Dendritic cell treated with granulocyte-macrophage colony-stimulating factor and Interleukin-4, amounts not matched to agents 40 ng/mL and 50 ng/mL, for 4 days (primary cell): ENCODE measurements at regions not wholly inside any gene's neighbourhood (a gene's known extent, or its start where the extent isn't known, plus 50 kb on each side); places are given as distances from the start of the nearest gene placed in this dataset.

Source experiments
- H3K27ac Mint-ChIP-seq: one replicate; pipeline ENCODE4 v1.8.0; 2022; ENCODE audit warnings: mild to moderate bottlenecking, mixed read lengths
- H3K27me3 Mint-ChIP-seq: one replicate; pipeline ENCODE4 v1.8.0; 2022; ENCODE audit warnings: mild to moderate bottlenecking, mixed read lengths
- H3K36me3 Mint-ChIP-seq: one replicate; pipeline ENCODE4 v1.8.0; 2022; ENCODE audit warnings: low read depth, mixed read lengths
- H3K4me1 Mint-ChIP-seq: one replicate; pipeline ENCODE4 v1.8.0; 2022; ENCODE audit warnings: low read depth, mixed read lengths
- H3K4me3 Mint-ChIP-seq: one replicate; pipeline ENCODE4 v1.8.0; 2022; ENCODE audit warnings: mild to moderate bottlenecking, moderate library complexity, mixed read lengths
- H3K9me3 Mint-ChIP-seq: one replicate; pipeline ENCODE4 v1.8.0; 2022; ENCODE audit warnings: mixed read lengths
- intact Hi-C: fragments of 100-400 bp; cut with micrococcal nuclease; formaldehyde crosslinking; loops from one replicate; pipeline ENCODE4 v1.15.0; 2022

- intact Hi-C loops, result no loop called here
- H3K4me3 Mint-ChIP-seq, result no peak overlapping the region
- no peaks in the 10 kb centered on the region for H3K36me3 Mint-ChIP-seq
- H3K27ac Mint-ChIP-seq, result no peak overlapping the region
- no peaks in the 10 kb centered on the region for H3K9me3 Mint-ChIP-seq
- H3K4me1 Mint-ChIP-seq, result no peaks in the 10 kb centered on the region
- peaks cover 17% of the 10 kb centered on the region for H3K27me3 Mint-ChIP-seq
Observed at GRCh38 chr9:126232461-126232860, 94.2 kb upstream of the MVB12B start.

DNA sequence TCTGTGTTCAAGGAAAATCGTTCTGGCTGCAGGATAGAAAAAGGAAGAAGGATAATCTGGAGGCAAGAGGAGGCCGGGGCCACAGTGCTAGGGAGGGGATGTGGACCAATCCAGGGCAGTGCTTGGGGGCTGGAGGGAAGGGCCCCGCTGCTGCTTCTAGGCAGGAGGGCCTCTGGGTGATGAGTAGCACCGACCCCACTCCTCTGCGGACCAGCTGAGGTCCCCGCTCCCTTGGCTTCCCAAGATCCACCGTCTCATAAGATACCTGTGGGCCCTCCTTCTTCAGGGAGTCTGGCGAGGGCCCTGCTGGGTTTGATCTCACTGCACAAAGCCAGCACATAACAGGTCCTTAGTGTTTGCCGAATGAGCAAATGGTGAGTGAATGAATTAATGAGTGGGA is 93.5 kb upstream of the MVB12B start:
- Mint-ChIP-seq H3K36me3 (no peaks in the 10 kb centered on the region), H3K27ac (no peak overlapping the region), H3K4me3 (no peak overlapping the region), H3K9me3 (no peaks in the 10 kb centered on the region), H3K4me1 (no peaks in the 10 kb centered on the region), H3K27me3 (peaks cover 13% of the 10 kb centered on the region)
- intact Hi-C loops, result no loop called here

DNA sequence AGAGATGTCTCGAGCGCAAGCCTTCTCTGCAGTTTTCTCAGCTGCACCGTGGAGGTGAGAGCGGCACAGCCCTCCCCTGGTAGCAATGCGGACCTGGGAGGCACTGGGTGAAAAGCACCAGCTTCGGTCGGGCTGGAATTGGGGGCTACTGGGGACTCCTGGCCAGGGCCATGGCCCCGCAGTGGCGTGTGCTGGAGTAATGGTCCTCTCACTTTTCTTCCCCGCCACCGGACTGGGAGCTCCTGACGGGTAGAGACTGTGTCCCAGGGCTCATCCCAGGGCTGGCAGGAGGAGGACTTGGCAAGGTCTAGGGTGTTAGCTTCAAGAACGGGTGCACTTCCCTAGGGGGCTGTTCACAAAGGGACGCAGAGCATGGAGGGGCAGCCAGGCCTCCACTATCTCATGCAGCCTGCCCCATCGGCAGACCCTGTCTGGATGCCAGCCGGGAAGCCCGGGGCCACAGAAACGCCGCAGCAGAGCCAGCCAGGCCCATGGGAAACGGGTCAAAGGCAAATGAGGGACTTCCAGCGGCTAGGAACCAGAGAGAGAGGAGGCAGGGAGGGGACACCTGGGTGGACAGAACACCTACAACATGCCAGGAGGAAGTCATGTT is 92.6 kb upstream of the MVB12B start:
- no peak overlapping the region for H3K27ac Mint-ChIP-seq
- no peak overlapping the region for H3K4me3 Mint-ChIP-seq
- H3K27me3 Mint-ChIP-seq, result peaks cover 11% of the 10 kb centered on the region
- H3K36me3 Mint-ChIP-seq, result no peaks in the 10 kb centered on the region
- intact Hi-C loops, result no loop called here
- H3K9me3 Mint-ChIP-seq, result no peaks in the 10 kb centered on the region
- H3K4me1 Mint-ChIP-seq, result no peaks in the 10 kb centered on the region

DNA sequence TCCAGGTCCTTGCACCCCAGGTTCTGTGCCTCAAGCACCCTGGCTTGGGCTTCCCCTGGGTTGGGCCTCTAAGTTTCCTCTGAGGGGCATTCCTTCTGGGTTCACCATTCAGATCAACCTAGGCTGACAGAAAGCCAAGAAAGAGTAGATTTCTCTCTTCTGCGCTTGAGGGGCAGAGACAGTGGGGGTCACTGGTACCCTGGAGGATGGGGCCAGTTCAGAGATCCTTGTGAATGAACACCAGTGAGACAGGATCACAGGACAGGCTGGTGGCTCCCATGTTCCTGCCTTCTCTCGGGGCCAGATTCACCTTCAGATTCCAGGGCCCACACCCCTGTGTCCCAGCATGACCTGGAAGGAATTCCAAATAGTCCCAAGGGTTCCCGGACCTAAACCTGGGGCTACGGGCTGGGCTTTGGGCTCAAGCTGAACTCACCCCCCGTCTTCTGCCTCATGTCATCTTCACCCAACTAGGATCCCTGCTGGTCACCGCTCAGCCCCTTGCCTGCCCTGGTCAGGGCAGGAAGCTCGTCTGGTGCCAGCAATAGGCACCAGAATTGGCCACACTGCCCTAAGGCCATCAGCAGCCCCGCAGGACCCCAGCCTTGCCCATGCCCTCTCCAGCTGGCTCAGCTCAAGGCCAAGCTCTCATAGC is 91.8 kb upstream of the MVB12B start:
- Mint-ChIP-seq H3K36me3 (no peaks in the 10 kb centered on the region), H3K9me3 (no peaks in the 10 kb centered on the region), H3K4me3 (no peak overlapping the region), H3K27me3 (peaks cover 8% of the 10 kb centered on the region), H3K27ac (no peak overlapping the region), H3K4me1 (no peaks in the 10 kb centered on the region)
- intact Hi-C loops, result no loop called here

GRCh38 chr9:126235336-126236243 is 91.0 kb upstream of the MVB12B start:
- no peaks in the 10 kb centered on the region for H3K9me3 Mint-ChIP-seq
- H3K4me1 Mint-ChIP-seq, result peaks cover 5% of the 10 kb centered on the region
- intact Hi-C loops, result no loop called here

GRCh38 chr9:126236273-126236672 is 90.4 kb upstream of the MVB12B start:
- H3K4me1 Mint-ChIP-seq, result peaks cover 10% of the 10 kb centered on the region
- no peak overlapping the region for H3K27ac Mint-ChIP-seq
- H3K9me3 Mint-ChIP-seq, result no peaks in the 10 kb centered on the region
- intact Hi-C loops, result no loop called here
- no peak overlapping the region for H3K4me3 Mint-ChIP-seq
- H3K27me3 Mint-ChIP-seq, result peaks cover 8% of the 10 kb centered on the region
- H3K36me3 Mint-ChIP-seq, result no peaks in the 10 kb centered on the region

More at GRCh38 chr9:126235336-126236243, 91.0 kb upstream of the MVB12B start:
- peaks cover 8% of the 10 kb centered on the region for H3K27me3 Mint-ChIP-seq
- no peak overlapping the region for H3K27ac Mint-ChIP-seq
- no peak overlapping the region for H3K4me3 Mint-ChIP-seq
- H3K36me3 Mint-ChIP-seq, result no peaks in the 10 kb centered on the region

- H3K36me3 Mint-ChIP-seq, result no peaks in the 10 kb centered on the region
- peaks cover 10% of the 10 kb centered on the region for H3K4me1 Mint-ChIP-seq
- H3K27me3 Mint-ChIP-seq, result peaks cover 4% of the 10 kb centered on the region
- intact Hi-C loops, result no loop called here
- no peak overlapping the region for H3K27ac Mint-ChIP-seq
- no peak overlapping the region for H3K4me3 Mint-ChIP-seq
- no peaks in the 10 kb centered on the region for H3K9me3 Mint-ChIP-seq
Observed at GRCh38 chr9:126238415-126238814, 88.2 kb upstream of the MVB12B start.

- Mint-ChIP-seq H3K4me3 (no peak overlapping the region), H3K4me1 (peaks cover 10% of the 10 kb centered on the region), H3K27ac (no peak overlapping the region), H3K9me3 (peaks cover 2% of the 10 kb centered on the region), H3K36me3 (no peaks in the 10 kb centered on the region), H3K27me3 (peaks cover 4% of the 10 kb centered on the region)
- intact Hi-C loops, result no loop called here
Observed at GRCh38 chr9:126239515-126239914, 87.1 kb upstream of the MVB12B start.

DNA sequence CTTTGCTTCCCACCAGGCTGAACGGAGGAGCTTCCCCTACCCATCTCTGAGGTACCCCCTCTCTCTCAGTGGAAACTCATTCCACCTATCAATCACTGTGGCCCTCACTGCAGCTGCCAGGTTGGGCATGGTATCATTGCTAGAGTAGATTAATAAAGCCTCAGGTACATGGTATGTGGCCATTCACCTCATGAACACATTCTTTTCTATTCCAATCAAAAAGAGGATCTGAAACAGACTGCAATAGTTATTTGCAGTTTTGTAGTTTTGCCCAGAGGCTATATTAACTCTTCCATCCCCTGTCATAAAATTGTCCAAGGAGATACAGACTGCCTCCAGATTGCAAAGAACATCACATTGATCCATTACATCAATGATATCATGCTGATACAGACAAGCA is 85.8 kb upstream of the MVB12B start:
- no peak overlapping the region for H3K4me3 Mint-ChIP-seq
- no peaks in the 10 kb centered on the region for H3K36me3 Mint-ChIP-seq
- no peak overlapping the region for H3K27ac Mint-ChIP-seq
- H3K4me1 Mint-ChIP-seq, result peaks cover 10% of the 10 kb centered on the region
- H3K27me3 Mint-ChIP-seq, result peaks cover 9% of the 10 kb centered on the region
- intact Hi-C loops, result no loop called here
- H3K9me3 Mint-ChIP-seq, result peaks cover 11% of the 10 kb centered on the region

- Mint-ChIP-seq H3K27me3 (peaks cover 17% of the 10 kb centered on the region), H3K27ac (no peak overlapping the region), H3K4me3 (no peak overlapping the region), H3K4me1 (no peaks in the 10 kb centered on the region), H3K9me3 (peaks cover 21% of the 10 kb centered on the region), H3K36me3 (no peaks in the 10 kb centered on the region)
- intact Hi-C loops, result no loop called here
Observed at GRCh38 chr9:126248680-126249079, 77.9 kb upstream of the MVB12B start.

DNA sequence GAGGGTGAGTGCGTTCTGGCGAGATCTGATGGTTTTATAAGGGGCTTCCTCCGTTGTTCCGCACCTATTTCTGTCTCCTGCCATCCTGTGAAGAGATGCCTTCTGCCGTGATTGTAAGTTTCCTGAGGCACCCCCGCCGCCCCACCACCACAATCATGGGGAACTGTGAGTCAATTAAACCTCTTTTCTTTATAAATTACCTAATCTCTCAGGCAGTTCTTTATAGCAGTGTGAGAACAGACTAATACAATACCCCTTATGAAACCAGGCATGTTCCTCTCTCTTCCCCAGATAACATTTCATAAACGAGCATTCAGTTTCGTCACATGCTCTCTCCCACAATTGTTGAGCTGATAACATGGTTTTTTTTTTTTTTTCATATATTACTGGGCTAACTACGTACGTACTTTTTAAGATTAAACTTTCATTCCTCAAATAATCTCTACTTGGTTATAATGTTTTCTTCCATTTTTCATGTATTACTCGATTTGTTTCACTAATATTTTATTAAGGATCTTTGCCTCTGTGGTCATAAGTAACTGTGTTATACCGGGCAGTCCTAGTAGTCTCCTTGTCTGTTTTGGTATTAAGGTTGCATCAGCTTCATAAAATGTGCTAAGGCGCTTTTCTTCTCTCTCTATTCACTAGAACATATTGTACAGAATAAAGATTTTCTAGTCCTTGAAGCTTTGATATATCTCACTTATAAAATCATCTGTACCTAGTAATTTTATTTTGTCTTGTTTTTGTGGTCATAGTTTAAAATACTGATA is 64.9 kb upstream of the MVB12B start:
- H3K27me3 Mint-ChIP-seq, result peaks cover 51% of the 10 kb centered on the region
- H3K4me1 Mint-ChIP-seq, result peaks cover 9% of the 10 kb centered on the region
- intact Hi-C loops, result no loop called here
- no peaks in the 10 kb centered on the region for H3K9me3 Mint-ChIP-seq
- no peak overlapping the region for H3K27ac Mint-ChIP-seq
- H3K36me3 Mint-ChIP-seq, result no peaks in the 10 kb centered on the region
- H3K4me3 Mint-ChIP-seq, result no peak overlapping the region

- Mint-ChIP-seq H3K27ac (no peak overlapping the region), H3K9me3 (no peaks in the 10 kb centered on the region), H3K27me3 (peaks cover 44% of the 10 kb centered on the region), H3K4me3 (no peak overlapping the region), H3K4me1 (peaks cover 9% of the 10 kb centered on the region), H3K36me3 (no peaks in the 10 kb centered on the region)
- intact Hi-C loops, result no loop called here
Observed at GRCh38 chr9:126262738-126263137, 63.9 kb upstream of the MVB12B start.

DNA sequence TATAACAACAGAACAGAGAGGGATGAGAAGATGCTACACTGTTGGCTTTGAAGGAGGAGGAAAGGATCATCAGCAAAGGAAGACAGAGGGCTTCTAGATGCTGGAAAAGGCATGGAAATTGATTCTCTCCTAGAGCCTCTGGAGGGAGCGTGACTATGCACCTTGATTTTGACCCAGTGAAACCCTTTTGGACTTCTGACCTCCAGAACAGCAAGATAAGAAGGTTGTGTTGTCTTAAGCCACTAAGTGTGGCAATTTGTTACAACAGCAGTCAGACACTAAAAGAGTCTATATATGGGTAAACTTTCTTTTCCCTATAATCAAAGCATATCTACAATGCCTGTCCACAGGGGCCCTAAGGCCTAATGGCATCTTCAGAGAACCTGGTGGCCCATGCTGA is 56.1 kb upstream of the MVB12B start:
- Mint-ChIP-seq H3K4me1 (no peaks in the 10 kb centered on the region), H3K27ac (no peak overlapping the region), H3K4me3 (no peak overlapping the region), H3K27me3 (peaks cover 16% of the 10 kb centered on the region), H3K9me3 (no peaks in the 10 kb centered on the region), H3K36me3 (no peaks in the 10 kb centered on the region)
- intact Hi-C loops, result no loop called here
